ENCODE measurements at regions not wholly inside any gene's neighbourhood (a gene's known extent, or its start where the extent isn't known, plus 50 kb on each side); places are given as distances from the start of the nearest gene placed in this dataset.

- Histone ChIP-seq H3K27me3 (no peaks in the 10 kb centered on the region), H3K9ac (no peak overlapping the region), H3K27ac (no peak overlapping the region), H3K4me3 (no peak overlapping the region), H2AFZ (replicated peaks) (no peak overlapping the region), H3K4me2 (no peak overlapping the region), H3K36me3 (no peaks in the 10 kb centered on the region), H3K79me2 (ENCODE audit: low read depth) (no peaks in the 10 kb centered on the region), H4K20me1 (ENCODE audit: low read depth) (no peaks in the 10 kb centered on the region), H3K4me1 (no peaks in the 10 kb centered on the region), H3K9me3 (ENCODE audit: low read depth) (no peaks in the 10 kb centered on the region), H3F3A (ENCODE audit: low read depth) (no peaks in the 10 kb centered on the region)
- no peaks in the 10 kb centered on the region for H3K36me3 Mint-ChIP-seq
- H3K4me3 Mint-ChIP-seq, result no peak overlapping the region
- no peaks in the 10 kb centered on the region for H3K9me3 Mint-ChIP-seq
- peaks cover 2% of the 10 kb centered on the region for H3K27me3 Mint-ChIP-seq (ENCODE audit: insufficient read depth, low read depth)
- peaks cover 13% of the 10 kb centered on the region for H3K4me1 Mint-ChIP-seq
- DNase-seq (ENCODE audit: low spot score), result peak; percentile 4
- TF ChIP-seq EZH2phosphoT487 (IDR thresholded peaks at IDR 0.05), result no peak
- TF ChIP-seq CTCF (IDR thresholded peaks at IDR 0.05), result no peak
- TF ChIP-seq EZH2 (IDR thresholded peaks at IDR 0.05), result no peak
- H3K27ac Mint-ChIP-seq, result no peak overlapping the region
These were observed 152.6 kb upstream of the LUZP2 start for GRCh38 chr11:24344222-24344621.

DNA sequence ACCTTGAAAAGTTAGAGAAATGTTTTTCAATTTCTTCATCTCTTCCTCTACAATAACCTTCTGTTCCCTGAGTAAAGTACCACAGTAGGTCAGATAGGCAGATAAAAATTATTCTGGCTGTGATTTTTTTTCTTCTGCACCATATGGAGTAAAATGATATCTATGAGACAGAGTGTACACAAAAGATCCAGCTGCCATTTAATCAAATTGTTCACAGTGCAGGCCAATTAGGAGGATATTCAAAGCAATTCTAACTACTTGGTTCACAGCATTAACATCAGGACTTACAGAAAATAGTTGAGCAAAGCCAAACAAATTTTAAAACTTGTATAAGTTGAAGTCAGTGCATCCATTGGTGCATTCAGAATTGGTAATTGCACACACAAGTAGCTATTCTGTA is 147.9 kb upstream of the LUZP2 start:
- H3K4me2 ChIP-seq, result no peak overlapping the region
- no peaks in the 10 kb centered on the region for H3K27me3 ChIP-seq
- H3K36me3 Mint-ChIP-seq, result no peaks in the 10 kb centered on the region
- H3K27me3 Mint-ChIP-seq (ENCODE audit: insufficient read depth, low read depth), result no peaks in the 10 kb centered on the region
- H3K4me1 ChIP-seq, result no peaks in the 10 kb centered on the region
- no peak overlapping the region for H3K27ac ChIP-seq
- H2AFZ ChIP-seq (replicated peaks), result no peak overlapping the region
- no peaks in the 10 kb centered on the region for H3K79me2 ChIP-seq (ENCODE audit: low read depth)
- H3K4me1 Mint-ChIP-seq, result peaks cover 5% of the 10 kb centered on the region
- H3K27ac Mint-ChIP-seq, result no peak overlapping the region
- H3K9me3 ChIP-seq (ENCODE audit: low read depth), result no peaks in the 10 kb centered on the region
- no peaks in the 10 kb centered on the region for H3K36me3 ChIP-seq
- H3K4me3 Mint-ChIP-seq, result no peak overlapping the region
- TF ChIP-seq CTCF (IDR thresholded peaks at IDR 0.05) (no peak), EZH2phosphoT487 (IDR thresholded peaks at IDR 0.05) (no peak), EZH2 (IDR thresholded peaks at IDR 0.05) (no peak)
- DNase-seq (ENCODE audit: low spot score), result no peak
- H3K4me3 ChIP-seq, result no peak overlapping the region
- H4K20me1 ChIP-seq (ENCODE audit: low read depth), result no peaks in the 10 kb centered on the region
- H3K9me3 Mint-ChIP-seq, result no peaks in the 10 kb centered on the region
- H3K9ac ChIP-seq, result no peak overlapping the region
- no peaks in the 10 kb centered on the region for H3F3A ChIP-seq (ENCODE audit: low read depth)

DNA sequence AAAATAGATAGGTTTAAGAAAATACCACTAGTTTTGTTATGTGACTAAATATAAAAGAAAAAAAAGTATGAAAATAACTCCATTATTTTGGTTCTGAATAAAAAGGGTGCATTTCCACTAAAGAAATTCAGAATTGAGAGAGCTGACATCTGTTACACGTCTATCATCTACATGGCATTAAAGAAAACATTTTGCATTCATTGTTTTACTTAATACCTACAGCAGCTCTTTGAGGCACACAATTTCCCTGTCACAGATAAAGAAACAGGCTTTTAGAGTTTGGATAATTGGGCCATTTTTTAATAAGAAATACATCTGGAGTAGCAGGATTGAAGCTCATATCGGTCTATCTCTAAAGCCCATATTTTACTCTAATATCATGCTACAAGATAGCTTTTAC is 145.7 kb upstream of the LUZP2 start:
- no peak overlapping the region for H3K27ac ChIP-seq
- H3K4me2 ChIP-seq, result no peak overlapping the region
- H3K4me3 Mint-ChIP-seq, result no peak overlapping the region
- H3K27me3 Mint-ChIP-seq (ENCODE audit: insufficient read depth, low read depth), result no peaks in the 10 kb centered on the region
- TF ChIP-seq EZH2 (IDR thresholded peaks at IDR 0.05), result no peak
- no peaks in the 10 kb centered on the region for H3K4me1 ChIP-seq
- no peak overlapping the region for H3K9ac ChIP-seq
- no peak for DNase-seq (ENCODE audit: low spot score)
- no peaks in the 10 kb centered on the region for H3K79me2 ChIP-seq (ENCODE audit: low read depth)
- H3F3A ChIP-seq (ENCODE audit: low read depth), result no peaks in the 10 kb centered on the region
- no peaks in the 10 kb centered on the region for H3K36me3 ChIP-seq
- H3K9me3 ChIP-seq (ENCODE audit: low read depth), result no peaks in the 10 kb centered on the region
- H3K36me3 Mint-ChIP-seq, result no peaks in the 10 kb centered on the region
- H3K27me3 ChIP-seq, result no peaks in the 10 kb centered on the region
- H3K9me3 Mint-ChIP-seq, result no peaks in the 10 kb centered on the region
- no peaks in the 10 kb centered on the region for H3K4me1 Mint-ChIP-seq
- H4K20me1 ChIP-seq (ENCODE audit: low read depth), result no peaks in the 10 kb centered on the region
- no peak overlapping the region for H3K4me3 ChIP-seq
- no peak overlapping the region for H2AFZ ChIP-seq (replicated peaks)
- no peak overlapping the region for H3K27ac Mint-ChIP-seq

GRCh38 chr11:24356501-24356900 is 140.4 kb upstream of the LUZP2 start:
- no peaks in the 10 kb centered on the region for H3K9me3 Mint-ChIP-seq
- H3K4me3 Mint-ChIP-seq, result no peak overlapping the region
- Histone ChIP-seq H3K9ac (no peak overlapping the region), H4K20me1 (ENCODE audit: low read depth) (no peaks in the 10 kb centered on the region), H3K79me2 (ENCODE audit: low read depth) (no peaks in the 10 kb centered on the region), H2AFZ (replicated peaks) (no peak overlapping the region), H3K36me3 (no peaks in the 10 kb centered on the region), H3K4me3 (no peak overlapping the region), H3K4me1 (no peaks in the 10 kb centered on the region), H3K4me2 (no peak overlapping the region), H3K27me3 (no peaks in the 10 kb centered on the region), H3K9me3 (ENCODE audit: low read depth) (no peaks in the 10 kb centered on the region), H3F3A (ENCODE audit: low read depth) (no peaks in the 10 kb centered on the region), H3K27ac (no peak overlapping the region)
- DNase-seq (ENCODE audit: low spot score), result peak; percentile 7
- no peak overlapping the region for H3K27ac Mint-ChIP-seq
- H3K27me3 Mint-ChIP-seq (ENCODE audit: insufficient read depth, low read depth), result no peaks in the 10 kb centered on the region
- H3K4me1 Mint-ChIP-seq, result peaks cover 6% of the 10 kb centered on the region
- no peaks in the 10 kb centered on the region for H3K36me3 Mint-ChIP-seq
- TF ChIP-seq EZH2 (IDR thresholded peaks at IDR 0.05), result no peak
- TF ChIP-seq CTCF (IDR thresholded peaks at IDR 0.05), result no peak
- no peak for TF ChIP-seq EZH2phosphoT487 (IDR thresholded peaks at IDR 0.05)

All from neural progenitor cell (in vitro differentiated cells).